Sciatic nerve (tissue), 2 donors: ENCODE measurements at regions not wholly inside any gene's neighbourhood (a gene's known extent, or its start where the extent isn't known, plus 50 kb on each side); places are given as distances from the start of the nearest gene placed in this dataset.

Source experiments
- ATAC-seq: fragments of 200-7000 bp; cut with Tn5 transposase; one replicate; pipeline ENCODE4 v1.9.1; 2020; ENCODE audit warnings: mild to moderate bottlenecking, moderate library complexity
- DNase-seq: peaks from one replicate; pipeline ENCODE4 v3.0.0-alpha.2; 2020; ENCODE audit warnings: low spot score
- intact Hi-C: fragments of 100-400 bp; cut with DNase I; formaldehyde crosslinking; loops from one replicate; pipeline ENCODE4 v1.14.2; 2022
- donor health status: DM: no; HTN: no; CAD: no.
- donor health status: DM: no; HTN: no; CAD: no.

DNA sequence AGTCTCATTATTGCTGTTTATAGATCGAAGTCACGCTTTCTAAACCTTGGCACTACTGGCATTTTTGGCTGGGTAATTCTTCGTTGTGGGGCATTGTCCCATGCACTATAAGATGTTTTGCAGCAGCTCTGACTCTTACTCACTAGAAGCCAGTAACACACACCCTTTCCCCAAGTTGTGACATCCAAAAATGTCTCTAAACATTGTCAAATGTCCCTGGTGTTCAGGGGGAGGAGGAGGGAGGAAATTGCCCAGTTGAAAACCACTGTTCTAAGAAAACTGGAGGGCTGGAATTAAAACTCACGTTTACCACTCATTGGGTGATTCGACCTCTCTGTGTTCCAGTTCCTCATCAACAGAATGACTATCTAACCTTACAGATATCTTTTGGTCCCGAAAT is 115.7 kb upstream of the KLF7 start:
- ATAC-seq = no peak
- intact Hi-C loops = no loop called here
- DNase-seq = no peak

DNA sequence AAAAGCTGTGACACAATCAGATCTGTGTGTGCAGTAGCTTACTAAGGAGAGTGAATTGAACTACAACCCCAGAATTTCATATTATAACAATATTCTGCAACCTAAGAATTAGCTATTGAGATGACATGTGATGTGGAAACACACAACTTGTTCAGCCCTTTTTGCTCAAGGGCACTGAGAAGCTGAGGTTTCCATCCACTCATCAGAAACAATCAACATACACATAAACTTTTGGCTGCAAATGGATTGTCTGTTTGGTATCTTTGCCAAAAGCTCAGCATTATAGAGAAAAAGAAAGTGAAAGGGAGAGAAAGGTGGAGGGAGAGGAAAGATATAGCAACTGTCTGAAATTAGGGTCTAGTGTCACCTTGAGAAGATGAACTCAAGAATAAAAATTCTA is 117.2 kb upstream of the KLF7 start:
- intact Hi-C loops = no loop called here
- ATAC-seq (no peak), DNase-seq (no peak)

GRCh38 chr2:207283356-207283755 is 117.6 kb upstream of the KLF7 start:
- intact Hi-C loops = no loop called here
- ATAC-seq (peak; percentile 83), DNase-seq (peak; percentile 63)

DNA sequence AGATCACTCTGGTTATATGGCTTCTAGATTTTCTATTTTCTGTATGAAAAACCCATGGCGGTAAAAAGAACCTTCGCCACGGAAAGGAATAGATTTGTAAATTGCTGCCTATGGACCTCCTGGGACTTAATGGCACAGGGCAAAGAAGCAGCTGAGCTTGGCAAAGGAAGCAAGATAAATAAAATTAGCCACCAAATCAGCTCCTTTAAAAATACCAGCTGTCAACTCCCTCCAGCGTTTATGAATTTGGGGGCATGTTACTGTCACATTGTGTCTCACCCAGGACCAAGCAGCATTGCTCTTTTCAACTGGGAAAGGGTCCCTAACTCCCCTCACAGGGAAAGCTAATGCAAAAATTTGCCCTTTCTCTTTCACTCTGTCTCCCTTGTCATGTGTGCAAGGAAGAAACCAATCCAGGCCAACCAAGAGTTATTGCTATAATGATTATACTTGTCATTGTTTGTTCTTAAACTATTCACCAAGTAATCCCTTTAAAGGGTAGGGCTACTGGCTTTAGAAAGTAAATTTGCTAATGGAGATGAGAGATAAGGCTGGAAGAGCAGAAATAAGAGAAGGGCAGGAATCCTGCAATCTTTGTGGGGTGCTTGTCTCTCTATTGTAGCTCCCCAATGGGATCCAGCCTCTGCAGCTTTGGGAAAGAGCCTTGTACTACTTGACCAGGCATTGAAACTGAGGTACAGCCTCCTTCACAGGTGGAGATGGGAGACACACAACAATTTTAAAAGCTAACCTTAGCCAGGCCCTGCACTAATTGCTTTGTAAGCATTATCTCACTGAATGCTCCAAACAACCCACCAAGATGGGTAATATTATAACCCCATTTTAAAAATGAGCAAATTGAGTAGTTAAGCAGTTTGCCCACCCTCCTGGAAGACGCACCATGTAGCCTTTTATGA is 119.1 kb upstream of the KLF7 start:
- ATAC-seq = no peak
- intact Hi-C loops = no loop called here
- DNase-seq = no peak

GRCh38 chr2:207285473-207285815 is 119.7 kb upstream of the KLF7 start:
- ATAC-seq = no peak
- intact Hi-C loops = no loop called here
- DNase-seq = no peak

GRCh38 chr2:207286106-207286505 is 120.4 kb upstream of the KLF7 start:
- intact Hi-C loops = no loop called here
- ATAC-seq = no peak
- DNase-seq = no peak

DNA sequence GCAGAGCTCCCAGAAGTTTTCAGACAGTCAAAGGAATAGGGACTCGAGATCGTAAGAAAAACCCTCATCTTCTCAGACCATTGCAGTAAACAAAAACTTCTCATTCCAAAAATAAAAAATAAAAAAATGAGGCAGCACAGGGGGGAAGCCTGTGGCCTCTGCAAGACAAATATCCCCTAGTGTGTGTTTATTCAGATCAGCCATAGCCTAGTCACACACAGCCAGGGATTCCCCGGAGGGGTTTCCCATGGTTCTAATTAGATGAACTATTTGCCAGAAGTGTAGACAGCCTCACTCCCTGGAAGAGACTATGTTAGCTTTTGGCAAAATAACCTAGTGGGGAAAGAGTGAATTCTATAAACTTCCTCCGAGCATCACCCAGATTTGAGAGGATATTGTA is 122.9 kb upstream of the KLF7 start:
- no peak for ATAC-seq

DNA sequence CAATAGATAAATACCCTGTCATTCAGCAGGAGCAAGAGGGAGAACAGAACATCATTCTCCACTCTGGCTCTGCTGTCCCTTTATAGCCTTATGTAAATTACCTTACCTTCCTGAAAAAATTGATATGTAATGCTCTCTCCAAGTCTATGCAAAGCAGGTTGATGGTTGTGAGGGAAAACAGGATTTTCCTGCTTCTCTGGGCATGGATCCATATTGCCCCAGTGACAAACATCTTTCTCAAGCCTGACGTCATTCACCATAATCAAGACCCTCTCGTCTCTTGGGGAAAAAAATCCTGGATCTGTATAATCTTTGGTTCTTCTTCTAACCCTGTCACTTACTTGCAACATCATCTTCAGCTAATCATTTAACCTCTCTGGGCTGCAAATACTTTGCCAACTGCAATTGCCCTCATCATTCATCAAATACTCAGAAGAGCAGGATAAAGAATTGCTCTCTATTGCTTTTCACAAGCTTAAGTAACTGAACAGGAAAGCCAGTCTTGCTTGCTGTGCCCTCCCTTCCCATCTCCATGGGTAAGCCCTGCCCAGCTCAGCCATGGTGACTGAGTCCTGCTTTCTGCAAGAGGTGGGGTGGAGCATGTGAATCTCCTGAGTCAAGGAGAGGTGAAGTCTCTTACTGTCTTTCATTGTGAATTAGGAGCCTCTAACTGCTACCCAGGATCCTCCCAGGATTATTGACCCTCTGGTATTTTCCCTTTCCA is 123.7 kb upstream of the KLF7 start:
- DNase-seq = no peak
- ATAC-seq = no peak
- intact Hi-C loops = no loop called here

More for the DNA sequence above, 122.9 kb upstream of the KLF7 start:
- intact Hi-C loops = no loop called here
- DNase-seq = no peak

- intact Hi-C loops = no loop called here
- DNase-seq (no peak), ATAC-seq (no peak)
Observed at GRCh38 chr2:207290833-207291624, 125.3 kb upstream of the KLF7 start.

DNA sequence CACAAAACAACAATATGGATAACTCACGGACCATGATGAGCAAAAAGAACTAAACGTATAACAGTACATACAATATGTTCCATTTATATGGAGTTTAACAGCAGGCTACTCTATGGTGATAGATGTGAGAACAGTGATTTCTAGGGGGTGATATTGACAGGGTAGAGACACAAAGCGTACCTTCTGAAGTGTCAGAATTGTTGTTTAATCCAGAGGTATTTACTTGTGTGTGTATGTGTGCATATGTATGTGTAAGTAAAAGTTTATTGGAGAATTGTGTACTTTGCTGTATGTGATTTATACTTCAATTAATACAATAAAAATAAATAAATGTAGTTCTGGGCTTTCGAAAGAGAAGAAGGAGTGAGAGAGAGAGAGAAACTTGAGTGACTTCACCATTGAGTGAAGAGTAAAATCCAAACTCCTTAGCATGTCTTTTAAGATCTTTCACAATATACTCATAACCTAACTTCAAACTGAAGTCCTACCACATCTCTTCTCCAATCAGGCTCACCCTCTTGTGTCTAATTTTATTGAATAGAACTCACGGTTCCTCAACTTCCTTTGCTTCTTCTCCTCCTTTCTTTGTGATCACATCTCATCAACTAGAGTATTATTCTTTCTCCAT is 126.0 kb upstream of the KLF7 start:
- no peak for ATAC-seq
- DNase-seq = no peak
- intact Hi-C loops = no loop called here

DNA sequence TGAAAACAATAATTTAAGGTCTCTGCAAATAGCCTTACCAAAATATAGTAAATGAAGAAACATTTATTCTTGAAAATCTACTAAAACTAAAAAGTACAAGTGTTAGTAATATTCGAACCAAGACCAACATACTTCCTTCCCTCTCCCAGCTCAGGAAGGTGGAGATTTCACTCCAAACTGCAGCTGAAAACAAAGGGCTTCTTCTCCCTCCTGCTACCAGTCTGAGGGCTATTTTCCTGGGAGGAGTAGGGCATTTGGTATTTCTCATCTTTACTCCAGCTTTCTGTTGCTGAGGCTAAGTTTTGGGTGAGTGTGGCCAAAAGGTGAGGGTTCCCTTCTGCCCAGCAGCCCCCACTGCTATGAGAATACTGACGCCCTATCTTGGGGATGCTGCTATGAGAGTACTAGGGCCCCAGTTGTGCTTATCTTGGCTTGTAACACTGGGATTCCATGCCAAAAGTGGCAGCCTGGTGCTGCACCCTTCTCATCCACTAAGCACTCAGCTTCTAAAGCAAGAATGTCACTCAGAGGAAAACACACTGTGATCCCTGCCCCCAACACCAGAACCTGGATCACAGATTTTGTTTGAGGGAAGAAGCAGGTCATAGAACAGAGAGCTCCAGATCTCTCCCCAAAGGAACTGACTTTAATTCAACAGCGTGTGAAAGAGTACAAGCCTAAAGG is 130.7 kb upstream of the KLF7 start:
- intact Hi-C loops = no loop called here
- no peak for ATAC-seq
- no peak for DNase-seq

- DNase-seq = no peak
- ATAC-seq = no peak
- intact Hi-C loops = no loop called here
Observed at GRCh38 chr2:207300817-207301216, 135.1 kb upstream of the KLF7 start.

GRCh38 chr2:207304761-207305160 is 139.0 kb upstream of the KLF7 start:
- intact Hi-C loops = no loop called here
- DNase-seq = no peak
- no peak for ATAC-seq

DNA sequence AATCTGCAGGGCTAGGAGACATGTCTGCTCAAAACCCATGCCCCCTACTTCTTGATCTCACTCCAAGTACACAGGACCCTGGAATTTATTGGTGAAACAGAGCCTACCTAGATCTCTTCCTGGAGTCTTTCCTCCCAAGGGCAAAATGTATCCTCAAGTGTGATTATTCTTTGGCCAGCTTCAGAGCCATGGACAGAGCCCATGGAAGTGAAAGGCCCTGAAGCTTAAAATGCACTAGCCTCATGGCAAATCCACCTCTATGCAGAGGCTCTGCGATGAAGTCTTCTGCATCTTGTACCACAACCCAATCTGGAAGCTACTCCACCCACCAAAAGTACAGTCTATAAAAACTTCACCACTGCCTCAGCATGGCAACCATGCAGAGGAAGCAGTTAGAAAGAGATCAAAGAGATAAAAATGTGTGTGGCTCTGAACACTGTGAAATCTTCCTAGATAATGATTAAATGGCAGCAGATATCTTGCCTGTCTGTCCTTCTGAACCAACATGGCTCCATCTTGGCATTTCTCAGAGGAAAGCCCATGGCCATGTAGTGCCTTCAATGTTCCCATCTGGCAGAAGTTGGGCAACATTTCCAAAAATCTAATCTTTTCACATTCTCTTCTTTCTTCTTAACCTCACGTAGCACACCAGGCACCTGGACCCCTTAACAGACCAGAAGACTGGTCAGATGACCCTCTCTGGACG is 142.9 kb upstream of the KLF7 start:
- ATAC-seq (no peak), DNase-seq (no peak)
- intact Hi-C loops = no loop called here

DNA sequence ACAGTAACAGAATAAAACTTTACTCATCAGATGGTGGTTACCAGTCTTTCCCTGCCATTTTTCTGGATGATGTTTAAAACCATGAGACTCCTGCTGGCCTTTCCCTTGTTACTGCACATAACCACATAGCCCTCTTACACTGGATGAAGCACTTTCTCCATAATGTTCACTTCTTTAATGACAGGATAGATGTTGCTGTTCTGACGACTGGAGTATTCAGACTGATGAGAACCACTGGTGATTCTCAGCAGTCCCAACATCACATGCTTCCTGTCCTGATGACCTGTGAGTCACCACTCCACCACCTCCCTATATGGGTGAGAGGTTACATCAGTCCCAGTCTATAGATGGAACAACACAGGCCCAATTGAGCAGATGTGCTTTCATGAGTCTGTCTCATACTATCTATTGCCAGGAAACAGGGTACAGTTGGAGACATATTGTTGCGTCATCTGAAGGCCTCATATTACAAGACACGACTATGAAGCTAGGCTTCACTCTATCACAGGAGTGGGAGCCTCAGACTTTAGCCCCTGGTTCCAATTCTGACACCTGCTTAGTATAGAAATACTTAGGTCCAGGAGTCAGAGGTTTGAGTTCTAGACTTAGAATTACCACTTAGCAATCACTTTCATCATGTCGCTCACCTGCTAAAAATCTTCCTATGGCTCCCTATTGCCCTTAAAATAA is 145.7 kb upstream of the KLF7 start:
- intact Hi-C loops = no loop called here
- DNase-seq (no peak), ATAC-seq (peak; percentile 57)

GRCh38 chr2:207312006-207312356 is 146.2 kb upstream of the KLF7 start:
- no peak for ATAC-seq

DNA sequence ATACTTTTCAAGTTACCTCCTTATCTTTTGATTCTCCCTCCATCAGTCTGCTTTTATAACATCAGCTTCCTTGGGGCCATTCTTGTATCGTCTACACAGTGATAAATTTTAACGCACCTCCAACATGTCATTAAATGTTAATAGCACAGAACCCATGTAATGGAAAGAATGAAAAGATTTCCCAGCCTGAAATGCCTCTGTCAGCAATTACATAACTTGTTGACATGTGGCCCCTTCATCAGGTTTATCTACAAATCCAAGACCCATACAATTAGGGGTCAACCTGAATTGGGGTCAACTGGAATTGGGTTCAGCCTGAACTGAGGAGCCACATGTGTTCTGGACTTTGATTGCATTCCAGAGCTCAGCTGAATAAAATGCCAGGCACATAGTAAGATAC is 148.2 kb upstream of the KLF7 start:
- ATAC-seq (no peak), DNase-seq (no peak)
- intact Hi-C loops = no loop called here

More at GRCh38 chr2:207312006-207312356, 146.2 kb upstream of the KLF7 start:
- intact Hi-C loops = no loop called here
- DNase-seq = no peak

GRCh38 chr2:207315131-207315530 is 149.4 kb upstream of the KLF7 start:
- DNase-seq (no peak), ATAC-seq (no peak)
- intact Hi-C loops = no loop called here
